ENCODE measurements at regions not wholly inside any gene's neighbourhood (a gene's known extent, or its start where the extent isn't known, plus 50 kb on each side); places are given as distances from the start of the nearest gene placed in this dataset.
"Not testable (repeated sequence)": the region's sequence is repeated elsewhere in the genome, so short reads cannot be mapped to it uniquely, and the experiment has no call there.

GRCh38 chr1:99504287-99504686 lies 141.6 kb upstream of the PALMD start:
- no peak for DNase-seq

- no peak for DNase-seq
Measured at GRCh38 chr1:99506631-99507030, 139.3 kb upstream of the PALMD start.

- DNase-seq, result not testable (repeated sequence)
Measured at GRCh38 chr1:99507446-99507845, 138.5 kb upstream of the PALMD start.

- no peak for DNase-seq
Measured at GRCh38 chr1:99507906-99508732, 137.8 kb upstream of the PALMD start.

GRCh38 chr1:99508733-99509445 lies 137.0 kb upstream of the PALMD start:
- not testable (repeated sequence) for DNase-seq

- not testable (repeated sequence) for DNase-seq
Measured at GRCh38 chr1:99514823-99515552, 130.9 kb upstream of the PALMD start.

GRCh38 chr1:99516141-99516540 lies 129.8 kb upstream of the PALMD start:
- no peak for DNase-seq

- DNase-seq, result no peak
Measured at GRCh38 chr1:99520121-99520520, 125.8 kb upstream of the PALMD start.

GRCh38 chr1:99525331-99525730 lies 120.6 kb upstream of the PALMD start:
- DNase-seq, result no peak

GRCh38 chr1:99527078-99527477 lies 118.8 kb upstream of the PALMD start:
- no peak for DNase-seq

GRCh38 chr1:99527545-99527944 lies 118.4 kb upstream of the PALMD start:
- DNase-seq, result no peak

- no peak for DNase-seq
Measured at GRCh38 chr1:99529002-99529401, 116.9 kb upstream of the PALMD start.

GRCh38 chr1:99531578-99532275 lies 114.2 kb upstream of the PALMD start:
- DNase-seq, result no peak

- DNase-seq, result no peak
Measured at GRCh38 chr1:99532276-99532580, 113.7 kb upstream of the PALMD start.

- no peak for DNase-seq
Measured at GRCh38 chr1:99533909-99534637, 111.8 kb upstream of the PALMD start.

- DNase-seq, result no peak
Measured at GRCh38 chr1:99534638-99534930, 111.3 kb upstream of the PALMD start.

- no peak for DNase-seq
Measured at GRCh38 chr1:99535470-99536164, 110.3 kb upstream of the PALMD start.

- no peak for DNase-seq
Measured at GRCh38 chr1:99537886-99538617, 107.9 kb upstream of the PALMD start.

GRCh38 chr1:99538618-99538956 lies 107.3 kb upstream of the PALMD start:
- no peak for DNase-seq

- no peak for DNase-seq
Measured at GRCh38 chr1:99539131-99539530, 106.8 kb upstream of the PALMD start.

GRCh38 chr1:99540744-99541143 lies 105.2 kb upstream of the PALMD start:
- no peak for DNase-seq

GRCh38 chr1:99544328-99544727 lies 101.6 kb upstream of the PALMD start:
- no peak for DNase-seq
